ENCODE measurements at regions not wholly inside any gene's neighbourhood (a gene's known extent, or its start where the extent isn't known, plus 50 kb on each side); places are given as distances from the start of the nearest gene placed in this dataset.

GRCh38 chr1:203926025-203926540, 64.7 kb downstream of the SNRPE start:
- in situ Hi-C loops (cut with HindIII; ENCODE audit: low sequenced_read_pairs) = no loop called here
- no peak for TF ChIP-seq CTCF (IDR thresholded peaks at IDR 0.05; ENCODE audit: low read depth, low read length, missing control alignments)
- H3K4me3 ChIP-seq (ENCODE audit: low read depth, low read length) = no peak overlapping the region
- no peak for DNase-seq (ENCODE audit: low read depth)

GRCh38 chr1:203929741-203930309, 68.4 kb downstream of the SNRPE start:
- no peak overlapping the region for H3K4me3 ChIP-seq (ENCODE audit: low read depth, low read length)
- no peak for DNase-seq (ENCODE audit: low read depth)
- no peak for TF ChIP-seq CTCF (IDR thresholded peaks at IDR 0.05; ENCODE audit: low read depth, low read length, missing control alignments)
- in situ Hi-C loops (cut with HindIII; ENCODE audit: low sequenced_read_pairs) = no loop called here

- no peak overlapping the region for H3K4me3 ChIP-seq (ENCODE audit: low read depth, low read length)
- in situ Hi-C loops (cut with HindIII; ENCODE audit: low sequenced_read_pairs) = no loop called here
- TF ChIP-seq CTCF (IDR thresholded peaks at IDR 0.05; ENCODE audit: low read depth, low read length, missing control alignments) = no peak
- no peak for DNase-seq (ENCODE audit: low read depth)
Observed at GRCh38 chr1:203930342-203930741, 68.9 kb downstream of the SNRPE start.

- no peak overlapping the region for H3K4me3 ChIP-seq (ENCODE audit: low read depth, low read length)
- no peak for TF ChIP-seq CTCF (IDR thresholded peaks at IDR 0.05; ENCODE audit: low read depth, low read length, missing control alignments)
- in situ Hi-C loops (cut with HindIII; ENCODE audit: low sequenced_read_pairs) = no loop called here
- no peak for DNase-seq (ENCODE audit: low read depth)
Observed at GRCh38 chr1:203931953-203932352, 70.6 kb downstream of the SNRPE start.

GRCh38 chr1:203932556-203932955, 71.2 kb downstream of the SNRPE start:
- no peak overlapping the region for H3K4me3 ChIP-seq (ENCODE audit: low read depth, low read length)
- no peak for TF ChIP-seq CTCF (IDR thresholded peaks at IDR 0.05; ENCODE audit: low read depth, low read length, missing control alignments)
- no peak for DNase-seq (ENCODE audit: low read depth)
- in situ Hi-C loops (cut with HindIII; ENCODE audit: low sequenced_read_pairs) = no loop called here

GRCh38 chr1:203934027-203934426, 72.6 kb downstream of the SNRPE start:
- TF ChIP-seq CTCF (IDR thresholded peaks at IDR 0.05; ENCODE audit: low read depth, low read length, missing control alignments) = no peak
- in situ Hi-C loops (cut with HindIII; ENCODE audit: low sequenced_read_pairs) = no loop called here
- no peak for DNase-seq (ENCODE audit: low read depth)
- no peak overlapping the region for H3K4me3 ChIP-seq (ENCODE audit: low read depth, low read length)
